ENCODE measurements at regions not wholly inside any gene's neighbourhood (a gene's known extent, or its start where the extent isn't known, plus 50 kb on each side); places are given as distances from the start of the nearest gene placed in this dataset.

DNA sequence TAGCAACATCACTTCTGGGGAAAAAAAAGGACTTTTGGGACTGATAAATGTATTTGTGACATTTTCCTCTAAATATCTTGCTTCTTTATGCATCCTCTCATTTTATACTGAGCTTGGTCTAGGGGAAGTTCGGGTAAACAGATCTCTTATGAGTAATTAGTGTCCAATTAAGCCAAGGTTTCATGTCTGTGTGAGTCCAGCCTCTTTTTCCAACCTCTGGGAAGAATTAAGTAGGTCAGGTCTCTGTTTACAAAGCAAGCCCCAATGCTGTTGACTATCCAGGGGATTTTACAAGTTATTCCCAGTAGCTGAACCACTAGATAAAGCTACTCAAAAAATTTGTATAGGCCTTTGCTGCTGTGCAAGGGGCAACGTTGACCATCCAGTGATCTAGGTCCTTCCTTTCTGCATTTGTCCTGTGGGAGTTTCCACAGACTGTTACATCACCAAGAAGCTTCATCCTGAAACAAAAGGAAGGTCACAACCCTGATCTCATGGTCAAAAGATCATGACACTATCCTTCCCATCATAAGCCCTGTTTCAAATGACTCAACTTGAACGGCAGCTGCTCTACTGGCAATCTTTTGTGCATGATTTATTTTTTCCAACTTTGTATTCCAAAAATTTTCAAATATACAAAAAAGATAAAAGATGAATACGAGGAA lies 74.3 kb downstream of the ETS2 start:
- H3K9me2 ChIP-seq (ENCODE audit: insufficient read depth): no peaks in the 10 kb centered on the region
- H3K27ac ChIP-seq: no peak overlapping the region
- H3K4me2 ChIP-seq: no peak overlapping the region
- ChIA-PET POLR2A (ENCODE audit: unreplicated experiment) (no interaction called here), CTCF (no interaction called here)
- no TSS peak for BruUV-seq (replicated peaks)
- H3K9me3 ChIP-seq (ENCODE audit: insufficient read depth, low read depth): no peaks in the 10 kb centered on the region; the same call in 1 of the 2 replicates
- no peaks in the 10 kb centered on the region for H3K79me2 ChIP-seq (ENCODE audit: low read depth)
- no peak for TF ChIP-seq EZH2 (IDR thresholded peaks at IDR 0.05; ENCODE audit: low read depth)
- TF ChIP-seq, protein P1, sequence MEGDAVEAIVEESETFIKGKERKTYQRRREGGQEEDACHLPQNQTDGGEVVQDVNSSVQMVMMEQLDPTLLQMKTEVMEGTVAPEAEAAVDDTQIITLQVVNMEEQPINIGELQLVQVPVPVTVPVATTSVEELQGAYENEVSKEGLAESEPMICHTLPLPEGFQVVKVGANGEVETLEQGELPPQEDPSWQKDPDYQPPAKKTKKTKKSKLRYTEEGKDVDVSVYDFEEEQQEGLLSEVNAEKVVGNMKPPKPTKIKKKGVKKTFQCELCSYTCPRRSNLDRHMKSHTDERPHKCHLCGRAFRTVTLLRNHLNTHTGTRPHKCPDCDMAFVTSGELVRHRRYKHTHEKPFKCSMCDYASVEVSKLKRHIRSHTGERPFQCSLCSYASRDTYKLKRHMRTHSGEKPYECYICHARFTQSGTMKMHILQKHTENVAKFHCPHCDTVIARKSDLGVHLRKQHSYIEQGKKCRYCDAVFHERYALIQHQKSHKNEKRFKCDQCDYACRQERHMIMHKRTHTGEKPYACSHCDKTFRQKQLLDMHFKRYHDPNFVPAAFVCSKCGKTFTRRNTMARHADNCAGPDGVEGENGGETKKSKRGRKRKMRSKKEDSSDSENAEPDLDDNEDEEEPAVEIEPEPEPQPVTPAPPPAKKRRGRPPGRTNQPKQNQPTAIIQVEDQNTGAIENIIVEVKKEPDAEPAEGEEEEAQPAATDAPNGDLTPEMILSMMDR (conservative IDR thresholded peaks at IDR 0.05): no peak
- intact Hi-C loops (cut with micrococcal nuclease; ENCODE audit: unreplicated experiment): no loop called here
- no peaks in the 10 kb centered on the region for H3K4me1 ChIP-seq (replicated peaks; ENCODE audit: insufficient read depth)
- no peaks in the 10 kb centered on the region for H3K27me3 ChIP-seq (ENCODE audit: insufficient read depth, low read depth)
- no peak for DNase-seq
- no peaks in the 10 kb centered on the region for H3F3A ChIP-seq (ENCODE audit: insufficient read depth, low read depth)
- no peaks in the 10 kb centered on the region for H3K36me3 ChIP-seq (ENCODE audit: low read depth)
- H4K20me1 ChIP-seq (ENCODE audit: insufficient read depth): no peaks in the 10 kb centered on the region
- H3K4me3 ChIP-seq: no peak overlapping the region
- no peak overlapping the region for H2AFZ ChIP-seq

DNA sequence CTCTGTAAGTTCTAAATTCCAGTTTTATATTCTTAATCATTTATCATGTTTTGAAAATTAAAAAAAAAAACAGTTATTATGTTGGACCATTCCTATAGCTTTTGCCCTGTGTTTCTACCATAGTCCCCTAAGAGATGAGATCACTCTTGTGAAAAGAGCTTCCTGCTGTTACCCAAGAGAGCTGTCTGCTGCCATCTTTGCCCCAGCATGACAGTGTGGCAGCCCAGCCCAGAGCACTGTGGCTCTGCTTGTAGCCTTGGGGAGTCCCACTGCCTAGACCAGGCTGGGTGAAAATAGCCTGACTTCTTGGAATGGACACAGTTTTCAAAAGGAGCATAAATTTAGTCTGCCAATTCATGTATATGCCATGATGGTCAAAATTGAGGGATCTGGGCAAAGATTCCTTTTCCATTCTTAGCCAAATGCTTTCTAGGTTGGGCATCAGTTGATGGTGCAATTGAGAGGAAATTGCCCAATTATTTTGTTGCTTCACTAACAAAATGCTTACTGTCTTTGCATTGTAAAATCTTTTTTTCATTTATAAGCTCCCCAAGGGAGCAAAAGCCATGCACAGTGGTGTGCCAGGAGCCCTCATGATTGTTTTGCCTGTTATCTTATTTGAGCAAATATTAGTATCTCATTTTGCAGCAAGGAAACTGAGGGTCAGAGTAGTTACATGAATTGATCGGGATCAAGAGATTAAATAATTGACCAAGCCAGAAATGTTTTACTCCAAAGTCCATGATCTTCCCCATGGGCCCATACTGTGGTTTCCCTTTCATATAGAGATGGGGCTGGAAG lies 72.8 kb downstream of the ETS2 start:
- TF ChIP-seq, protein P1 (conservative IDR thresholded peaks at IDR 0.05): no peak
- CTCF ChIA-PET: interaction anchor here (0.6 kb wide), 1 partner anchor 24 kb away, joined by 5 read pairs; no protein-coding TSS in a partner anchor
- Histone ChIP-seq H3K9me3 (ENCODE audit: insufficient read depth, low read depth) (no peaks in the 10 kb centered on the region; the same call in 1 of the 2 replicates), H3K27me3 (ENCODE audit: insufficient read depth, low read depth) (no peaks in the 10 kb centered on the region), H3K4me2 (no peak overlapping the region), H3K36me3 (ENCODE audit: low read depth) (no peaks in the 10 kb centered on the region), H3K9me2 (ENCODE audit: insufficient read depth) (no peaks in the 10 kb centered on the region), H2AFZ (no peak overlapping the region), H3K4me1 (replicated peaks; ENCODE audit: insufficient read depth) (no peaks in the 10 kb centered on the region), H4K20me1 (ENCODE audit: insufficient read depth) (no peaks in the 10 kb centered on the region), H3K27ac (no peak overlapping the region), H3K79me2 (ENCODE audit: low read depth) (no peaks in the 10 kb centered on the region), H3F3A (ENCODE audit: insufficient read depth, low read depth) (no peaks in the 10 kb centered on the region), H3K4me3 (no peak overlapping the region)
- DNase-seq: no peak
- intact Hi-C loops (cut with micrococcal nuclease; ENCODE audit: unreplicated experiment): no loop called here
- POLR2A ChIA-PET (ENCODE audit: unreplicated experiment): no interaction called here
- BruUV-seq (replicated peaks): no TSS peak

DNA sequence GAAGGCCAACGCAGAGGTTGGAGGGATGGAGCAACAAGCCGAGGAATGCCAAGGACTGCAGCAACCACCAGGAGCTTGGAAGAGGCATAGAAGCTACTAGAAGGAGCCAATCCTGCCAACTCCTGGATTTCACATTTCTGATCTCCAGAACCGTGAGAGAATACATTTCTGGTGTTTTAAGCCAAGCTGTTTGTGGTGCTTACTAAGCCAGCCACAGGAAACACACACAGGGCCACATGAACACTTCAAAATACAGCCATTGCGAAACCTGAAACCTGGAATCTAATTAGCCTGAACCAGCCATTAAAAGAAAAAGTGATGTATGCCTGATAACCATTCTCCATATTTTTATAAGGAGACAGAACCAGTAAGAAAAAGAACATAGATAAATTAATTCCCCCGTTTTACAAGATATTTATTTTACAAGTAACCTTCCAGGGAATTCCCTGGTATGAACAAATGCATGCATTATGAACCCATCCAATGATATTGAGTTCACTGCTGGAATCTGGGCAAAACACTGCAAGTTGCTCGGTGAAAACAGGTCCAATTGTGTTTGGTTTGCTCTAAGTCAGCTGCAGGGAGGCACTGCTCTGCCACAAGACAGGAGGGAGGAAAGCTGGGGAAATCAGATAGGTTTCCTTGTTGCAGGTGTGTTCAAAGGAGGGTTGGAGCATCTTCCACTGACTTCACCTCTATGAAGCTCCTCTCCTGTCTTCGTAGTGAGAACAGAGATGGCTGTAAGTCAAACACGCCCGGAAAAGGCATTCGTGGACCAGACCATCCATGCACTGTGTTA lies 70.2 kb downstream of the ETS2 start:
- ChIA-PET POLR2A (ENCODE audit: unreplicated experiment) (no interaction called here), CTCF (no interaction called here)
- DNase-seq: no peak

More for the DNA sequence above, 70.2 kb downstream of the ETS2 start:
- TF ChIP-seq, protein P1 (conservative IDR thresholded peaks at IDR 0.05): no peak
- no peak for TF ChIP-seq EZH2 (IDR thresholded peaks at IDR 0.05; ENCODE audit: low read depth)
- Histone ChIP-seq H3K4me2 (no peak overlapping the region), H4K20me1 (ENCODE audit: insufficient read depth) (no peaks in the 10 kb centered on the region), H3K4me1 (replicated peaks; ENCODE audit: insufficient read depth) (no peaks in the 10 kb centered on the region), H3K4me3 (no peak overlapping the region), H3K27ac (no peak overlapping the region), H3K36me3 (ENCODE audit: low read depth) (no peaks in the 10 kb centered on the region), H3K9me3 (ENCODE audit: insufficient read depth, low read depth) (no peaks in the 10 kb centered on the region), H3K27me3 (ENCODE audit: insufficient read depth, low read depth) (no peaks in the 10 kb centered on the region), H2AFZ (no peak overlapping the region), H3K79me2 (ENCODE audit: low read depth) (no peaks in the 10 kb centered on the region), H3K9me2 (ENCODE audit: insufficient read depth) (no peaks in the 10 kb centered on the region), H3F3A (ENCODE audit: insufficient read depth, low read depth) (no peaks in the 10 kb centered on the region)
- BruUV-seq (replicated peaks): no TSS peak
- intact Hi-C loops (cut with micrococcal nuclease; ENCODE audit: unreplicated experiment): no loop called here

All from PC-9 (cell line).